IMR-90 (cell line): ENCODE measurements at regions not wholly inside any gene's neighbourhood (a gene's known extent, or its start where the extent isn't known, plus 50 kb on each side); places are given as distances from the start of the nearest gene placed in this dataset.

Experiments
- ATAC-seq: fragments of 200-7000 bp; cut with Tn5 transposase; 2 replicates; pipeline ENCODE4 v1.9.1; 2020; ENCODE audit warnings: low read depth, mild to moderate bottlenecking, moderate library complexity
- BruUV-seq: library from RNA; stranded (reverse); fragments of 400-500 nt; replicated peaks from 2 replicates; lab custom pipeline; 2021; lab: Mats Ljungman, UMichigan
- CTCF ChIA-PET: fragments of 300-600 bp; formaldehyde crosslinking; extraction: SDS; loops from one replicate; lab custom pipeline; 2021; ENCODE audit warnings: antibody characterized with exemption; lab: Yijun Ruan, JAX
- POLR2A ChIA-PET: fragments of 300-600 bp; sonication (Branson Sonifier 250); formaldehyde crosslinking; loops from one replicate; lab custom pipeline; 2022; ENCODE audit warnings: antibody characterized with exemption; ENCODE audit not compliant: unreplicated experiment; lab: Charles Lee
- DNase-seq: peaks from one replicate; pipeline ENCODE4 v3.0.0; 2013
- H2AFZ ChIP-seq: replicated peaks from 2 replicates; pipeline ENCODE3; 2013; ENCODE audit warnings: low read length, mild to moderate bottlenecking; ENCODE audit not compliant: poor library complexity
- H2AK5ac ChIP-seq: 2 replicates; pipeline ENCODE4 v1.6.1; 2013; ENCODE audit warnings: low read depth, low read length, inconsistent platforms
- H2AK9ac ChIP-seq: replicated peaks from 2 replicates; pipeline ENCODE3; 2013; ENCODE audit warnings: mild to moderate bottlenecking, low read depth, low read length, moderate library complexity; ENCODE audit not compliant: poor library complexity
- H2BK120ac ChIP-seq: 2 replicates; pipeline ENCODE4 v1.6.1; 2013; ENCODE audit warnings: low read depth, low read length, inconsistent platforms
- H2BK15ac ChIP-seq: 3 replicates; pipeline ENCODE4 v1.6.1; 2013; ENCODE audit warnings: low read depth, low read length, inconsistent platforms
- H2BK20ac ChIP-seq: 2 replicates; pipeline ENCODE4 v1.6.1; 2013; ENCODE audit warnings: low read depth, mild to moderate bottlenecking, inconsistent platforms, low read length, moderate library complexity
- H2BK5ac ChIP-seq: 2 replicates; pipeline ENCODE4 v1.6.1; 2013; ENCODE audit warnings: mild to moderate bottlenecking, low read depth, low read length, inconsistent platforms; ENCODE audit not compliant: poor library complexity, severe bottlenecking
- H3K14ac ChIP-seq: replicated peaks from 2 replicates; pipeline ENCODE4 v1.6.1; 2013; ENCODE audit warnings: low read depth, low read length, inconsistent platforms
- H3K18ac ChIP-seq: 2 replicates; pipeline ENCODE4 v1.6.1; 2013; ENCODE audit warnings: low read depth, low read length, control low read depth
- H3K23ac ChIP-seq: 2 replicates; pipeline ENCODE4 v1.6.1; 2013; ENCODE audit warnings: low read depth, low read length, inconsistent platforms
- H3K27ac ChIP-seq: 2 replicates; pipeline ENCODE4 v1.5.1; 2013; ENCODE audit warnings: mild to moderate bottlenecking, control low read depth, low read length; ENCODE audit not compliant: insufficient read depth
- H3K27me3 ChIP-seq: 2 replicates; pipeline ENCODE4 v1.6.1; 2013; ENCODE audit warnings: low read length; ENCODE audit not compliant: control insufficient read depth, insufficient read depth
- H3K36me3 ChIP-seq: 2 replicates; pipeline ENCODE4 v1.6.1; 2013; ENCODE audit warnings: low read length, mixed read lengths; ENCODE audit not compliant: control insufficient read depth, insufficient read depth
- H3K4ac ChIP-seq: 2 replicates; pipeline ENCODE4 v1.6.1; 2013; ENCODE audit warnings: low read depth, low read length, inconsistent platforms
- H3K4me1 ChIP-seq: 2 replicates; pipeline ENCODE4 v1.6.1; 2013; ENCODE audit warnings: low read length, mixed read lengths; ENCODE audit not compliant: control insufficient read depth, insufficient read depth
- H3K4me2 ChIP-seq: 2 replicates; pipeline ENCODE4 v1.6.1; 2013; ENCODE audit warnings: low read depth, mild to moderate bottlenecking, control low read depth, low read length, moderate library complexity
- H3K4me3 ChIP-seq: 2 replicates; pipeline ENCODE4 v1.5.1; 2013; ENCODE audit warnings: low read depth, mild to moderate bottlenecking, control low read depth, low read length, moderate library complexity; ENCODE audit not compliant: insufficient read depth
- H3K56ac ChIP-seq: 2 replicates; pipeline ENCODE4 v1.6.1; 2013; ENCODE audit warnings: low read length, inconsistent platforms; ENCODE audit not compliant: insufficient read depth; ENCODE audit errors: extremely low read depth
- H3K79me1 ChIP-seq, 2 experiments: 2 replicates each; pipeline ENCODE4 v1.6.1; 2013; ENCODE audit warnings: low read length in 2 of 2, inconsistent platforms in 1 of 2, low read depth in 1 of 2
- H3K9ac ChIP-seq: 2 replicates; pipeline ENCODE4 v1.6.1; 2013; ENCODE audit warnings: low read depth, low read length, control low read depth
- H3K9me1 ChIP-seq: 2 replicates; pipeline ENCODE4 v1.6.1; 2013; ENCODE audit warnings: low read length, inconsistent platforms; ENCODE audit not compliant: insufficient read depth
- H3K9me3 ChIP-seq: 2 replicates; pipeline ENCODE4 v1.6.1; 2013; ENCODE audit warnings: low read length; ENCODE audit not compliant: control insufficient read depth, insufficient read depth
- H4K20me1 ChIP-seq: 2 replicates; pipeline ENCODE4 v1.6.1; 2013; ENCODE audit warnings: low read length, inconsistent platforms; ENCODE audit not compliant: insufficient read depth
- H4K5ac ChIP-seq: 2 replicates; pipeline ENCODE4 v1.6.1; 2013; ENCODE audit warnings: mild to moderate bottlenecking, low read depth, low read length, control low read depth
- H4K8ac ChIP-seq, 2 experiments: 2 replicates each; pipeline ENCODE4 v1.6.1; 2013; ENCODE audit warnings: low read depth in 2 of 2, low read length in 2 of 2, control low read depth in 1 of 2, inconsistent platforms in 1 of 2
- H4K91ac ChIP-seq: 2 replicates; pipeline ENCODE4 v1.6.1; 2013; ENCODE audit warnings: low read depth, low read length, inconsistent platforms; ENCODE audit not compliant: insufficient read depth
- CEBPB ChIP-seq: IDR thresholded peaks from 2 replicates; pipeline ENCODE4 v1.6.1; 2012; ENCODE audit warnings: low read depth, low read length, improper control_type of control experiment
- FOS ChIP-seq: fragments of 150-350 bp; IDR thresholded peaks from 2 replicates; pipeline ENCODE4 v1.6.1; 2016; ENCODE audit warnings: low read depth, low read length
- MAFK ChIP-seq: IDR thresholded peaks from 2 replicates; pipeline ENCODE4 v1.6.1; 2012; ENCODE audit warnings: low read depth, low read length, improper control_type of control experiment
- MAZ ChIP-seq: IDR thresholded peaks from 2 replicates; pipeline ENCODE4 v1.6.1; 2012; ENCODE audit warnings: low read depth, mild to moderate bottlenecking, low read length, improper control_type of control experiment, moderate library complexity, borderline replicate concordance
- MXI1 ChIP-seq: IDR thresholded peaks from 2 replicates; pipeline ENCODE4 v1.6.1; 2012; ENCODE audit warnings: low read depth, mild to moderate bottlenecking, low read length, moderate library complexity, borderline replicate concordance
- NFE2L2 ChIP-seq: fragments of 150-350 bp; IDR thresholded peaks from 2 replicates; pipeline ENCODE4 v1.6.1; 2016; ENCODE audit warnings: low read depth, mild to moderate bottlenecking, low read length
- RAD21 ChIP-seq: IDR thresholded peaks from 2 replicates; pipeline ENCODE4 v1.6.1; 2012; ENCODE audit warnings: low read length, improper control_type of control experiment
- RFX5 ChIP-seq: IDR thresholded peaks from 2 replicates; pipeline ENCODE4 v1.8.0; 2012; ENCODE audit warnings: low read depth, mild to moderate bottlenecking, low read length, moderate library complexity
- USF2 ChIP-seq: fragments of 150-350 bp; IDR thresholded peaks from 2 replicates; pipeline ENCODE4 v1.6.1; 2017; ENCODE audit warnings: mild to moderate bottlenecking, antibody characterized with exemption, low read length, low read depth
- WGBS, 2 experiments: methylation state at CpG; one replicate each; pipeline versions ENCODE4 v1.1.5 to v1.1.7; 2013; ENCODE audit warnings: missing lambda C conversion rate in 2 of 2; ENCODE audit not compliant: insufficient read length in 1 of 2; ENCODE audit errors: extremely low coverage in 2 of 2; 5-methylcytosine and 5-hydroxymethylcytosine counted together
- dilution Hi-C: fragments of 300-500 bp; cut with HindIII; formaldehyde crosslinking; loops from one replicate; pipeline ENCODE4 v1.14.3; 2018; ENCODE audit warnings: low sequenced_read_pairs; ENCODE audit not compliant: unreplicated experiment
- in situ Hi-C: fragments of 300-500 bp; cut with MboI; formaldehyde crosslinking; loops from 3 replicates; pipeline ENCODE4 v1.14.3; 2019; ENCODE audit warnings: low sequenced_read_pairs, inconsistent platforms, mixed read lengths
- intact Hi-C: fragments of 100-400 bp; cut with micrococcal nuclease; formaldehyde crosslinking; loops from 2 replicates; pipeline ENCODE4 v1.10.0; 2022
- TF ChIP-seq, protein P1 (sequence below): fragments of 150-350 bp; IDR thresholded peaks from 2 replicates; pipeline ENCODE4 v1.6.1; 2016; ENCODE audit warnings: low read depth, mild to moderate bottlenecking, low read length, moderate library complexity, borderline replicate concordance

- POLR2A ChIA-PET, result no interaction called here
- intact Hi-C loops (no loop called here), in situ Hi-C loops (no loop called here), dilution Hi-C loops (no loop called here)
- Histone ChIP-seq H2AK9ac (no peak overlapping the region), H2AFZ (no peak overlapping the region), H3K18ac (no peak overlapping the region), H2BK20ac (no peak overlapping the region), H4K20me1 (no peaks in the 10 kb centered on the region), H3K9ac (no peak overlapping the region), H4K5ac (no peak overlapping the region), H3K4me1 (no peaks in the 10 kb centered on the region), H3K14ac (no peak overlapping the region), H3K23ac (no peak overlapping the region), H3K9me1 (no peaks in the 10 kb centered on the region), H3K27ac (no peak overlapping the region), H2BK5ac (no peak overlapping the region), H2AK5ac (no peak overlapping the region), H3K79me1 (no peaks in the 10 kb centered on the region), H3K27me3 (peaks cover 2% of the 10 kb centered on the region; the same call in 1 of the 2 replicates), H4K91ac (no peak overlapping the region), H3K36me3 (no peaks in the 10 kb centered on the region), H4K8ac (no peak overlapping the region), H2BK15ac (no peak overlapping the region), H3K56ac (no peak overlapping the region), H3K4me2 (no peak overlapping the region), H3K9me3 (no peaks in the 10 kb centered on the region), H3K4me3 (no peak overlapping the region), H2BK120ac (no peak overlapping the region), H3K4ac (no peak overlapping the region)
- ATAC-seq (no peak), DNase-seq (no peak)
- WGBS, 2 experiments, result no CpG with 5 or more reads among the region's 1 CpG
- CTCF ChIA-PET, result no interaction called here
- BruUV-seq, result no TSS peak
- TF ChIP-seq CEBPB (no peak), NFE2L2 (no peak), RAD21 (no peak), FOS (no peak), RFX5 (no peak), MAFK (no peak), MAZ (no peak), USF2 (no peak), MXI1 (no peak)
- TF ChIP-seq, protein P1, sequence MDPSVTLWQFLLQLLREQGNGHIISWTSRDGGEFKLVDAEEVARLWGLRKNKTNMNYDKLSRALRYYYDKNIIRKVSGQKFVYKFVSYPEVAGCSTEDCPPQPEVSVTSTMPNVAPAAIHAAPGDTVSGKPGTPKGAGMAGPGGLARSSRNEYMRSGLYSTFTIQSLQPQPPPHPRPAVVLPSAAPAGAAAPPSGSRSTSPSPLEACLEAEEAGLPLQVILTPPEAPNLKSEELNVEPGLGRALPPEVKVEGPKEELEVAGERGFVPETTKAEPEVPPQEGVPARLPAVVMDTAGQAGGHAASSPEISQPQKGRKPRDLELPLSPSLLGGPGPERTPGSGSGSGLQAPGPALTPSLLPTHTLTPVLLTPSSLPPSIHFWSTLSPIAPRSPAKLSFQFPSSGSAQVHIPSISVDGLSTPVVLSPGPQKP, result no peak
Measured at GRCh38 chr11:44467413-44467812, 98.0 kb upstream of the CD82 start.
